SU-DHL-6 (cell line): ENCODE measurements at regions not wholly inside any gene's neighbourhood (a gene's known extent, or its start where the extent isn't known, plus 50 kb on each side); places are given as distances from the start of the nearest gene placed in this dataset.

Experiments used
- H2AFZ ChIP-seq: fragments of 200-600 bp; sonication (generic); 2 replicates; pipeline ENCODE4 v1.6.1; 2014; ENCODE audit warnings: low read depth, mild to moderate bottlenecking, moderate library complexity, mixed read lengths, antibody characterized with exemption, low read length; ENCODE audit not compliant: severe bottlenecking
- H3F3A ChIP-seq: fragments of 200-600 bp; shearing (Covaris generic); 2 replicates; pipeline ENCODE4 v1.6.0; 2016; ENCODE audit warnings: antibody characterized with exemption, mild to moderate bottlenecking; ENCODE audit not compliant: insufficient read depth
- H3K27ac ChIP-seq: fragments of 200-600 bp; sonication (generic); 2 replicates; pipeline ENCODE4 v1.5.1; 2016; ENCODE audit warnings: low read depth, mild to moderate bottlenecking, low read length, moderate library complexity, mixed read lengths
- H3K27me3 ChIP-seq: fragments of 200-600 bp; sonication (generic), shearing (Covaris generic); 2 replicates; pipeline ENCODE4 v1.6.0; 2014; ENCODE audit warnings: mild to moderate bottlenecking, low read length
- H3K36me3 ChIP-seq: fragments of 200-600 bp; sonication (generic); 2 replicates; pipeline ENCODE4 v1.6.1; 2014; ENCODE audit warnings: mild to moderate bottlenecking, low read length, mixed read lengths
- H3K4me2 ChIP-seq: fragments of 300-600, 200-600 bp; shearing (Covaris generic), sonication (generic); 2 replicates; pipeline ENCODE4 v1.6.0; 2014; ENCODE audit warnings: low read length, low read depth, mild to moderate bottlenecking; ENCODE audit not compliant: poor library complexity, severe bottlenecking
- H3K4me3 ChIP-seq: fragments of 200-600 bp; sonication (generic); 2 replicates; pipeline ENCODE4 v1.5.1; 2014; ENCODE audit warnings: antibody characterized with exemption, low read length, mild to moderate bottlenecking, mixed read lengths; ENCODE audit not compliant: insufficient read depth, poor library complexity, severe bottlenecking
- H3K79me2 ChIP-seq: fragments of 200-600 bp; sonication (generic); 2 replicates; pipeline ENCODE4 v1.6.1; 2014; ENCODE audit warnings: mild to moderate bottlenecking, low read length, moderate library complexity; ENCODE audit not compliant: insufficient read depth
- H3K9ac ChIP-seq: fragments of 200-600 bp; sonication (generic); 2 replicates; pipeline ENCODE4 v1.7.0; 2014; ENCODE audit warnings: mild to moderate bottlenecking, low read length
- H3K9me2 ChIP-seq: fragments of 200-600 bp; sonication (generic); replicated peaks from 2 replicates; pipeline ENCODE4 v1.6.1; 2014; ENCODE audit warnings: low read length; ENCODE audit not compliant: insufficient read depth
- H3K9me3 ChIP-seq: fragments of 200-600 bp; sonication (generic); 2 replicates; pipeline ENCODE4 v1.6.1; 2014; ENCODE audit warnings: low read length, mixed read lengths; ENCODE audit not compliant: insufficient read depth
- H4K20me1 ChIP-seq: fragments of 200-600 bp; sonication (generic); 2 replicates; pipeline ENCODE4 v1.6.1; 2014; ENCODE audit warnings: low read depth, mild to moderate bottlenecking, antibody characterized with exemption, low read length, moderate library complexity, mixed read lengths
- CTCF ChIP-seq: fragments of 200-600 bp; sonication (generic); IDR thresholded peaks from one replicate; pipeline ENCODE4 v1.5.1; 2017; ENCODE audit warnings: antibody characterized with exemption, mild to moderate bottlenecking, low read length, moderate library complexity; ENCODE audit not compliant: insufficient read depth, poor library complexity, severe bottlenecking
- EZH2phosphoT487 ChIP-seq: fragments of 200-600 bp; sonication (generic), shearing (Covaris generic); conservative IDR thresholded peaks from 2 replicates; pipeline ENCODE4 v1.6.1; 2018; ENCODE audit warnings: mild to moderate bottlenecking, antibody characterized with exemption, low read length, moderate library complexity, mixed read lengths

- Histone ChIP-seq H3F3A (no peaks in the 10 kb centered on the region), H2AFZ (no peak overlapping the region), H4K20me1 (no peaks in the 10 kb centered on the region), H3K79me2 (no peaks in the 10 kb centered on the region), H3K27me3 (no peaks in the 10 kb centered on the region), H3K4me3 (no peak overlapping the region), H3K4me2 (no peak overlapping the region), H3K36me3 (no peaks in the 10 kb centered on the region), H3K9ac (no peak overlapping the region), H3K27ac (no peak overlapping the region), H3K9me2 (no peaks in the 10 kb centered on the region), H3K9me3 (no peaks in the 10 kb centered on the region)
- TF ChIP-seq CTCF (no peak), EZH2phosphoT487 (no peak)
Measured at GRCh38 chr5:81820318-81820636, 69.4 kb upstream of the SSBP2 start.

- no peaks in the 10 kb centered on the region for H3K36me3 ChIP-seq
- no peaks in the 10 kb centered on the region for H3K79me2 ChIP-seq
- no peaks in the 10 kb centered on the region for H3K27me3 ChIP-seq
- no peak overlapping the region for H3K4me3 ChIP-seq
- H2AFZ ChIP-seq: no peak overlapping the region
- TF ChIP-seq EZH2phosphoT487: no peak
- TF ChIP-seq CTCF: no peak
- no peak overlapping the region for H3K4me2 ChIP-seq
- H3K9me2 ChIP-seq: no peaks in the 10 kb centered on the region
- H3F3A ChIP-seq: no peaks in the 10 kb centered on the region
- no peaks in the 10 kb centered on the region for H4K20me1 ChIP-seq
- no peak overlapping the region for H3K9ac ChIP-seq
- no peaks in the 10 kb centered on the region for H3K9me3 ChIP-seq
- no peak overlapping the region for H3K27ac ChIP-seq
Measured at GRCh38 chr5:81819556-81820317, 68.8 kb upstream of the SSBP2 start.

GRCh38 chr5:81817980-81818379, 67.1 kb upstream of the SSBP2 start:
- Histone ChIP-seq H3K9ac (no peak overlapping the region), H3K9me2 (no peaks in the 10 kb centered on the region), H3K27ac (no peak overlapping the region), H3K4me2 (no peak overlapping the region), H3K79me2 (no peaks in the 10 kb centered on the region), H3K36me3 (no peaks in the 10 kb centered on the region), H3K9me3 (no peaks in the 10 kb centered on the region), H3K27me3 (no peaks in the 10 kb centered on the region), H3F3A (no peaks in the 10 kb centered on the region), H2AFZ (no peak overlapping the region), H3K4me3 (no peak overlapping the region), H4K20me1 (no peaks in the 10 kb centered on the region)
- TF ChIP-seq EZH2phosphoT487: no peak
- no peak for TF ChIP-seq CTCF
